OCI-LY3 (cell line): ENCODE measurements at regions not wholly inside any gene's neighbourhood (a gene's known extent, or its start where the extent isn't known, plus 50 kb on each side); places are given as distances from the start of the nearest gene placed in this dataset.

ENCODE experiments used
- CTCF ChIP-seq: fragments of 200-600, 300-600 bp; sonication (generic); IDR thresholded peaks from 2 replicates; pipeline ENCODE4 v1.5.1; 2014; ENCODE audit warnings: antibody characterized with exemption, low read length, low read depth
- EZH2phosphoT487 ChIP-seq: fragments of 200-600 bp; shearing (Covaris generic); IDR thresholded peaks from 2 replicates; pipeline ENCODE4 v1.6.1; 2018; ENCODE audit warnings: antibody characterized with exemption, mixed run types, low read depth

- TF ChIP-seq CTCF (no peak), EZH2phosphoT487 (no peak)
Measured at GRCh38 chrX:25650216-25650820, 487.8 kb upstream of the MAGEB18 start.
